GM18907 (cell line): ENCODE measurements at regions not wholly inside any gene's neighbourhood (a gene's known extent, or its start where the extent isn't known, plus 50 kb on each side); places are given as distances from the start of the nearest gene placed in this dataset.

Source experiments
- ATAC-seq: cut with Tn5 transposase; IDR thresholded peaks from one replicate; pipeline ENCODE4 v1.9.1; 2021; ENCODE audit warnings: mild to moderate bottlenecking, moderate library complexity; ENCODE audit not compliant: unreplicated experiment

DNA sequence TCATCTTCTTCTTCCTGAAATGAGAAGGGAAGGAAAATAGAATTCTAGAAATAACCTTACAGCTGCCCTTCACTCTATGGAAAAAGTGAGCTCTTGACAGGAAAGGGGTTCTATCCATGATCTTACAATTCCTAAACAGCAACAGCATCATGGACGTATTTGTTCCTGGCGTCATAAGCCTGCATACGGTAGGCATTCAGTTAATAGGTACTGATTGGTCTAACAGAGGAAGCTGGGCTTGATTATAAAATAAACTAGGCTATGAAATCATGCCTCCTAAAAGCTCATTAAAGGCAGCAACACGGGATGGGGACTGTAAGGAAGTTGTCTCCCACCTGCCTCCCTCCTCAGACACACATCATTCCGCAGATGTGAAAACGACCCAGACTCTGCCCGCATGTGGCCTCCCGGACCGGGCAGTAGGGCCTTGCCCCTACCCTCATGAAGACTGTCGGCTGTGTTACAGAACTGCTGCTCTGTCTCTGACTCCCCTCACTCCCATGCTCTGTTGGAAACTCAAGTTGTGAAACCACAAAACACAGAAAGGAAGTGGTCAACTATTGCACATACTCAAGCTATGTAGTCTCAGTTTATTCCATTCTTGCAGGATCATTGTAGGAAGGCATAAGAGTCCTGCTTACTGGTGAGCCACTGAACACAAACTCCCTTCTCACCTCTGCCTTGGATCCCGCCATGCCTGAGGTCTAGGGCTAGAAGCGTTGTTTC is 129.8 kb downstream of the DLEU7 start:
- ATAC-seq: peak; percentile 71

DNA sequence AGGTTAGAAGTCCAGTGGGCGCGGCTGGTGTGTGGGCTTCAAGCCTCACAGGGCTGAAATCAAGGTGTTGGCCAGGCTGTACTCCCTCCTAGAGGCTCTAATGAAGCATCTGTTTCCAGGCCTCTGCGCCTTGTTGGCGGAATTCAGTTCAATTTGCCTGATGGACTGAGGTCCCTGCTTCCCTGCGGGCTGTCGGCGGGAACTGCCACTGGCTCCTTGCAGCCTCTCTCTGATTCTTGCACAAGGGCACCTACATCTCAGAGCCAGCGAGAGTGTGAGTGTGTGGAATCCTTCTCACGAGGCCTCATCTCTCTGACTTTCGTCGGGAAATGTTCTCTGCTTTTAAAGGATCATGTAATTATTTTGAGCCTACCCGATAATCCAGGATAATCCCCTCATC is 128.6 kb downstream of the DLEU7 start:
- no peak for ATAC-seq

DNA sequence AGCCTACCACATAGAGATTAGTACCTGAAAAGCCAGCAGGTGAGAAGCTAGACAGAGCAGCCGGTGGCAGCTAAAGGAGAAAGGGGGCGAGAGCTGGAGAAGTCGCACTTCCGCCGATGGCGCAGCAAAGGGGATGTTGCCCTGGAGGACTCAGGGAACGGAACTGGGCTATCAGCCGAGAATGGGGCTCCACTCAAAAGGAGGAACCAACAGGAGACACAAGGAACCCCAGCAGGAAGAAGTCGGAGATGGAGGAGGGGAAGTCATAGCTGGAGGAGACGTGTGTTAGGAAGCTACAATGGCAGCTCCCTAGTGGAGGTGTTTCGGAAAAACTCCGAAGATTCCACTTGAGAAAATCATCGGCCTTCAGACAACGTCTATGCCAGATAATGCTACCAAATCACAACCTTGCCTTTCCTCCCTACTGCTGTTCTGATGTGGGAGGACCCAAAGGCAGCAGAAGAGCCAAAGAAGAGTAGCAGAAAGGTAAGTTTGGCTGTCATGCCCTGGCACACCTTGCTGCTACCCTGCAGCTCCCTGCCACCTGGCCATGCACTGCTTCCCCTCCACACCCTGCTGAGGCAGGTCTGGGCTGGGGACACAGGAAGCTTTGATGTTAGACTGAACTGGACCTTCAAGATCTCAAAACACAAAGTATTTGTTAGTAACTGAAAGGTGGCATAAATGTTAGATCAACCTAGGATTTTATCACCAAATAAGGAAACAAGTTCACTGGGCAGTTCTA is 127.9 kb downstream of the DLEU7 start:
- no peak for ATAC-seq

DNA sequence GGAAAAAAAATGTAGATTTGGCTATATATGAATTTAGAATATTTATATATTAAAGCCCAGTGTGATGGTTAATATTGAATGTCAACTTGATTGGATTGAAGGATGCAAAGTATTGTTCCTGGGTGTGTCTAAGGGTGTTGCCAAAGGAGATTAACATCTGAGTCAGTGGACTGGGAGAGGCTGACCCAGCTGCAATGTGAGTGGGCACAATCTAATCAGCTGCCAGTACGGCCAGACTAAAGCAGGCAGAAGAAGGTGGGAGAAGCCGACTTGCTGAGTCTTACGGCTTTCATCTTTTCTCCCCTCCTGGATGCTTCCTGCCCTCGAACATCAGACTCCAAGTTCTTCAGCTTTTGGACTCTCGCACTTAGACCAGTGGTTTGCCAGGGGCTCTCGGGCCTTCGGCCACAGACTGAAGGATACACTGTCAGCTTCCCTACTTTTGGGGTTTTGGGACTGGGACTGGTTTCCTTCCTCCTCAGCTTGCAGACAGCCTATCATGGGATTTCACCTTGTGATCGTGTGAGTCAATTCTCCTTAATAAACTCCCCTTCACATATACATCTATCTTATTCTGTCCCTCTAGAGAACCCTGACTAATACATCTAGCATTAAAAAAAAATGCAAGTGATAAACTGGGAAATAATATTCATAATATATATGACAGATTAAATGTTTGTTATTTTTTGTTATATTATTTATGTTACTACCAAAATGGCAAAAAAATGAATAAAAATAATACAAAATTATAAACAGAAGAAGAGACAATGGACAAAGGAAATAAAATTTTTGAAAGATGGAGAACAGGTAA is 122.4 kb downstream of the DLEU7 start:
- ATAC-seq: no peak

DNA sequence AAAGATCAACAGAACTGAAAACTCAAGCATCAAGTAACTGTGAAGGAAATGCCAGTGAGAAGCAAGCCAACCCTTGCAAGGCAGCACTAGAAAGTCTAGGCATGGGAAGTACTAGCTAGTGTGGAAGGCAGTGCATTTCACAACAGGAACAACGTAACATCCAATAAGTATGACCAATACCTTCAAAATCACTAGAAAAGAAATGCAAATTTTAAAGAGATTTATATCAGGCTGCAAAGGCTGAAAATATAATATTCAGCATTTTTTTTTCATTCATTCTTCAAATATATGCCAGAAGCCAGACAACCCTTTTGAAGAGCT is 121.9 kb downstream of the DLEU7 start:
- no peak for ATAC-seq

DNA sequence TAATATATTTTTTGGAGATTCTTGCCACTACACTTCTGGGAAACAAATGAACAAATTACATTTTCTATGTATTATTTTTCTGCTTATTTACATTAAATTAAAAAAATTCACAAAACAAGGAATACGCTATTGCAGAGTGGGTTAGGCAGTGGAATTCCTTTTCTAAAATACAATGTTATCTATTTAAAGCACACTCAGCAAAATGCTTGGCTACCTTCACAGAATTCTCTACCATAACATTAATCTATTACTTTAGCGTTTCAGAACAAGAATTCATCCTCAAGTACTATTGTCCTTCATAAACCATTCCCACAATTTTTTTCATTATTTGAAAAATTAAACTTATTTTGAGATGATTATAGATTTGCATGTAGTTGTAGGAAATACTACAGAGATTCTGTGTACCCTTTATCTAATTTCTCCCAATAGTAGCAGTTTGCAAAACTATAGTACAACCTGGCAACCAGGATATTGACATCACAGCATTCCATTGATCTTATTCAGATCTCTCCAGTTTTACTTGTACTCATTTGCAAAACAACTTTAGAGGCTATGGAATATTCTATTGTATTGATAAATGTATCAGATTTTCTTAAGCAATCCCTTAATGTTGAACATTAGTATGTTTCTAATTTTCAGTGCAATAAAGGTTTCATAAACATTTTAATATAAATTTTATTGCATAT is 120.9 kb downstream of the DLEU7 start:
- ATAC-seq: no peak

DNA sequence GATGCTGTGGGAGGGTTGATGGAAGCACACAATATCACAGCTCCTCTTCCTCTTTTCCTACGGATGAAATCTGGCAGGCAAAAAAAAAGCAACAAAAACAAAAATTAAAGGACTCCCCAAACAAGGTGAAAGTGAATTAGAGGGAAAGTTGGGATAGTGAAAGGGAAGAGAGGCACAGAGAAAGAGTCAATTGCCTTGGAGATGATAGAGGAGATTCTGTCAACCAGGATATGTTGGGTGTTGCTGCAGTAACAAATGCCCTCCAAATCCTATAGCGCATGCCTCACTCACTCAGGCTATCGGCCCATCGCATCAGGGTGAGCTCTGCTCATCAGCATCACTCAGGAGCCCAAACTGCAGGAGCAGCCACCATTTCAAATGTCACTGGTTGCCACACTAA is 119.1 kb downstream of the DLEU7 start:
- no peak for ATAC-seq

DNA sequence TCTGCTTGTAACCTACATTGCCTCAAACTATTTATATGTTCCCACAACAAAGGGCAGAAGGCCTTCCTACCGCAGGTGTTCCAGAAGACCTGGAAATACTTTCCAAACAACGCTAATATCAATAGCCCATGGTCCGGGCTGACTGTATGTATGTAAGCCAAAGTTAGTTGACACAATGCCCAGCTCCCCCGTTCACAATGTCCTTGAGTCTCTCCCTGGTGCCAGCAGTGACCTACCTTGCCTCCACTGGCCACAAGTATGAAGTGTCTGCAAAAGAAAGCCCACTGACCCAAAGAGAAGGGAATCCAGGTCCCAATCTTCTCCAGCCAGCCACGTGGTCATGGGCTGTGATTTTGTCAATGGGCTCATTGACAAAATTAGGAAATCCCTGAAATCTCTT is 118.6 kb downstream of the DLEU7 start:
- no peak for ATAC-seq

DNA sequence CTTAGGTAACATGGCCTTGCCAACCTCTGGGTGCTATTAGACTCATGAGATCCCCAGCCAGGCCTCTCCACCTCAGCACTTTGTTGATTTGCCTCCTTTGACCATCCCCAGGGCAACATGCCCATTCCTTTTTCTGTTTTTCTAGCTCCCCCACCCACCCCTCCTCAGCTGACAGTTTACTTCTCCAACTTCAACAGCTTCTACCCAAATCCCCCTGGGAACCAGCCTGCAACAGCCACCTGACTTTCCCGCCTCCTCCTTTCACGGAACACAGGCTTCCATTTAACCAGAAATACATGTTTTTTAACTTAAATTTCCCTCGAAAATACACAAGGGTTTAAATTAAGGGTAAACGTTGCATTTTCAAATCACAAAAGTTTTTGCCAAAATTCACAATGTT is 117.3 kb downstream of the DLEU7 start:
- no peak for ATAC-seq

DNA sequence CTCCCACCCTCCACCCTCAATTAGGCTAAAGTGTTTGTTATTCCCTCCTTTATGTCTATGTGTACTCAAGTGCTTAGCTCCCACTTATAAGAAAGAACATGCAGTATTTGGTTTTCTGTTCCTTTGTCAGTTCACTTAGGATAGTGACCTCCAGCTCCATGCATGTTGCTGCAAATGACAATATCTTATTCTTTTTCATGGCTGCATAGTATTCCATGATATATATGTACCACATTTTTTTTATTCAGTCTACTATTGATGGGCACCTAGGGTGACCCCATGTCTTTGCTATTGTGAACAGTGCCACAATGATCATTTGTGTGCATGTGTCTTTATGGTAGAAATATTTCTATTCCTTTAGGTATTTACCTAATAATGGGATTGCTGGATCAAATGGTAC is 114.3 kb downstream of the DLEU7 start:
- ATAC-seq: no peak

DNA sequence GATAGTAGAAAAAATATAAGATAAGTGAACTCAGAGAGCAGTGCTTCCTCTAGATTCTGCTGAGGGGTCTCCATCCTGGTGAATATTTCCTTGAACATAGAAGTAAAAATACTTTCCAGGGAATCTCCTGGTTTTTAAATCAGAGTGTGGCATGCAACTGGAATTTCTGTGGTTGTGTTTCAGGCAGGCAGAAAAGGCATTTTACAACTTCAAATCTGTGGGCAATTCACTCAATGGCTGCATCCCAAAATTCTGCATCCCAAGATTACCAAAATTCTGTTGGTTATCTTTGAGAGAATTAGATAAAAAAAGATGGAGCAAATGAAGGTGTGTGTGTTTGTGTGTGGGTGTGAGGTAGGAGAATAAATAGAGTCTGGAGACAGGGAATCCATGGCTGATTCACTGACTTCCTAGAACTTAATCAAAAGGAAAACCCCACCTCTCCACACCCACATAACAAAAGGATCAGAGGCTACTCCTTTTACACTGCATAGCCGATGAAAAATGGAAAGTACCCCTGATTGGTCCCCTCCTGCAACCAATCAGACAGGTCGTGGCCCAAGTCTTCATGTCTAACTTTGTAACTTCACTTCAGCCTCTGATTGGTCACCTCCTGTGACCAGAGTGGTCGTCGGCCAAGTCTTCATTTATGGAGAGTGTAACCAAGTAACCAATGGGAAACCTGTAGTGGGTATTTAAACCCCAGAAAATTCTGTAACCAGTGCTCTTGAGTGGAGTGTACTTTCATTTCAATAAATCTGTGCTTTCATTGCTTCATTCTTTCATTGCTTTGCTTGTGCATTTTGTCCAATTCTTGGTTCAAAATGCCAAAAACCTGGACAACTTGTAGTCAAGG is 112.8 kb downstream of the DLEU7 start:
- no peak for ATAC-seq

DNA sequence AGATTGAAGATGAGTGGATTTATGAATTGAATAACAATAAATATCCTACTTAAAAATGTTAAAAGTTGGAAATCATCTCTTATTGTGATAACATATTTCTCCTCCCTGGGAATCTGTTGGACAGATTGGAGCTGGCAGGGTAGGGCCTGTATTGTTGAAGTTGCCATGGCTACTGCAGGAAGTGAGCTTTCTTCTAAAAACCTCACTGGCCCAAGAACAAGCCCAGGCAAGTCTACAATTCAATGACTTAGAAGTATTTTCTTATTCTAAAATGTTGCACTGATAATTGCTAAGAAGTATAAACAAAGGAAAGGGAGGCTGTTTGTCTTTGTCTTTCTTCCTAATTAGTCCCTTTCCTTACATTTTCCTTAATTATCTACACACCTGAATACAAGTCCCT is 112.1 kb downstream of the DLEU7 start:
- ATAC-seq: no peak

DNA sequence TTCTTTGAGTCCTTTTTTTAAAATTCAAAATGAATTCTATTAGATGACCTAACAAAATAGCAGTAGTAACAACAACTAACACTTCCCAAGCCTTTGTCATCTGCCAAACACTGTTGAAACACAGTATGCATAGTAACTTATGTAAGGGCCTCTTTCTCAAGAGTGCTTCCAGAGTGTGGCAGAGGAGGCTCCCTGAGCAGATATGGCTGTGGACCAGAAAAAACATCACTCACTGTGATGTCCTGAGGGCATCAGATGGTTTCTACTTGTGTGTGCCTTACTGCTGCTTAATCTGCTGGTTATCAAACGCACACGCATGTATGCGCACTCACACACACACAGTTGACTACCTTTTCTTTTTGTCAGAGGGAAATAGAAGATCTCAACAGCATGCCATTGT is 110.8 kb downstream of the DLEU7 start:
- no peak for ATAC-seq

DNA sequence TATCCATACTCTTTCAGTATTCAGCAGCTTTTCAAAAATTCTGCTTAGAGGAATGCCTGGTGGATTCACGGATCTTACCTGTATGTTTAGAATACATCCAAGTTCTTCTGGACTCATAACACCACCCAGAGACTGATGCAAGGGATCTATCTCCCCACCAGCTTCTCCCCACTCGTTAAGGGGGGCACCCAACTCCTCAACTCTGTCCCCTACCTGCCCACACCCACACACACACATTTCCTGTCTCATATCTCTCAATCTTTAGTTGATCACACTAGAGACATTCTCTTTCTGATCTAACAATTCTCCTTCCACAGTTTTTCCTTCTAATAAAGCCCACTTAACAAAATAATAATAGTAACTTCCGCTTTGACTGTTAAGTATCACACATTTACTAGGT is 110.1 kb downstream of the DLEU7 start:
- ATAC-seq: no peak

DNA sequence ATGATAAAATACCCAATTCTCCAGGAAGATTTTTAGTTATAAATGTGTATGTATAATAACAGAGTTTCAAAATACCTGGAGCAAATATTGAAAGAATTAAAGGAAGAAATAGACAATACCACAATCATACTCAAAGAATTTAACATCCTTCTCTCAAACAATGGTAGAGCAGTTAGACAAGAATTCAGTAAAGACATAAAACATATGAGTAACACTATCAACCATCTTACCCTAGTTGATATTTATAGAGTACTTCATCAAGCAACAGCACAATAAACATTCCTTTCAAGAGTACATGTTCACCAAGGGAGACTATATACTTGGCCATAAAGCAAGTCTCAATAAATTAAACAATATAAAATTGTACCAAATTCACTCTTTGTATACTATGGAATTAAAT is 108.4 kb downstream of the DLEU7 start:
- ATAC-seq: no peak

DNA sequence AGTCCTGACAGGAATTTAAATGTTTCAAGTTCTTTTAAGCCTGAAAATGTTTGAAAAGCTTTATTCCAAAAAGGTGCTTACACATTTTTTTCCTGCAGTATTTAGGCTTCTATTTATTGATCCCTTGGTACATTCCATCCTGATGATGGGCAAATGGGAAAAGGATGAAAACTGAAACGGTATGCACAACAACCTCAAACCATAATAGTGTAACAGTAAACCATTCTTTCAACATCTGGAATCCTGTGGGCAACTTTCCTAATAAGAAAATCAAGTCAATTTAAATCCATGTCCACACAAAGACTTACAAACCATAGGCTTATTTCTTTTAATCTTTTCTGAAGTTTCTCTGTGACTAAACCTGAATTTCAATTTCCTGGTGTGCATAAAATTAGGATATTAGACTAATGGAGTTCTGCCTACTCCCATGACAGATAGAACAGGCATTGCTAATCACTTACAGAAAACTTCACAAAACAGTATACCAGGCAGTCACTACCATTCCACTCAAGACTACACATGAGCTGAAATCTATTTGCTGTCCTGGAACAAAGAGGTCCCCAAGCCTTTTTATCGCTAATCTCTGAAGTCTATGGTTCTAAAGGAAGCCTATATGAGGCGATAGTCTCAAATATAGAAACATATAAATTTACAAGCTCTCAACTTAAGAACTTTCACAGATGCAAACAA is 103.3 kb downstream of the DLEU7 start:
- ATAC-seq: no peak

DNA sequence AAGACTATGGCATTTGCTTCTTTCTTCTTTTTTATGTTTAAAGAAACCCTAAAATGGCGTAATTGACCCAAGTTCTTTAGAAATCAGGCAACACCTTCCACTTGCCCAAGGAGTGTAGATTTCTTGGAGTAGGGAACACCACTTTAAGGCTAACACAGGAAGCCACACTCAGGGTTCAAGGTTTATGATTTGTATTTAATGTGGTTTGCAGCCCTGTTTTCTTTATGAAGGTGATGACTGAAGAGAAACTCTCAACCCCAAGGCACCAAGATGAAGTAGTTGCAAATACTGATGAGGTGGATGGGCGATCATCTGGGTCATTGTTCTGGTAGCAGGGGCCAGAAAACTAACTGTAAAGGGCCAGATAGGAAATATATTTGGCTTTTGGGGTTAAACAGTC is 101.1 kb downstream of the DLEU7 start:
- ATAC-seq: no peak

DNA sequence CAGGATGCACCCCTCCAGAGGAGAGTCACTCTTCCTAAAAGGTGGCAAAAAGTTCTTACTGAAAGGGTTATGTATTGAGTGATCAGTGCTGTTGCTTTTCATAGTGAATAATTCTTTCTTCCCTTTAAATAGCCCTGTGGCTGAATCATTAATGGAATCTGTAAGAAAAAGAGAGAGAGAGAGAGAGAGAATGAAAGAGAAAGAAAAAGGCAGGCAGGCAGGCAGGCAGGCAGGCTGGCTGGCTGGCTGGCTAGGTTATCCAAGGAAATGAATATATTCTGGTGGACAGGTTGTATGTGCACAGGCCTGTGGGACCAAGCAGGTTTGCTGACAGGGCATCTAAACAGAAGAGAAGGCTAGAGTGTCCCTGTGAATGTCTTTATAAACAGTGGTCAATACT is 100.5 kb downstream of the DLEU7 start:
- no peak for ATAC-seq

DNA sequence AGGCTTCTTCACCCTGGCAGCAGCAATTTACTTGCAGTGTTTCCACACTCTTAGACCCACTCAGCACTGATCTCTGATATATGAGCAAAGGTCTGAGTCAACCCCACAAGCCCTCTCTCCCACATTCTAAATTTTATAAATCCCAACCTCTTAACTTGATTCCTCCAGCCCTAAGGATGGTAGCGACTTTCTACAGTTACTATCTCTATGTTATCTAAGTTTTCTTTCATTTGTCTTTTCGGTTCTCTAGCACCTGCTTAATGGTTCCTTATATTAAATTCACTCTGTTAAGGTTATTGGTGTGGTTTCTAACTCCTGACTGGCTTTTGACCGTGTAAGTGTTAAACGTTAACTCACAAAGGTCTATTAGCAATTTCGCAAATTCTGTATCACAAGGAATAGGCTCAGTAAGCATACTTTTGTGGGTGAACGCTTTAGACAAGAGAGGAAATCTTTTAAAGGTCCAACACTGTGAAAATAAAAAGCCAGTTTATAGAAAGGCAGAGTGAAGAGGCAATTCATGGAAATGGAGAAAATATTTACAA is 99.3 kb downstream of the DLEU7 start:
- no peak for ATAC-seq
